ENCODE measurements at regions not wholly inside any gene's neighbourhood (a gene's known extent, or its start where the extent isn't known, plus 50 kb on each side); places are given as distances from the start of the nearest gene placed in this dataset.
"Not testable (repeated sequence)": the region's sequence is repeated elsewhere in the genome, so short reads cannot be mapped to it uniquely, and the experiment has no call there.

DNA sequence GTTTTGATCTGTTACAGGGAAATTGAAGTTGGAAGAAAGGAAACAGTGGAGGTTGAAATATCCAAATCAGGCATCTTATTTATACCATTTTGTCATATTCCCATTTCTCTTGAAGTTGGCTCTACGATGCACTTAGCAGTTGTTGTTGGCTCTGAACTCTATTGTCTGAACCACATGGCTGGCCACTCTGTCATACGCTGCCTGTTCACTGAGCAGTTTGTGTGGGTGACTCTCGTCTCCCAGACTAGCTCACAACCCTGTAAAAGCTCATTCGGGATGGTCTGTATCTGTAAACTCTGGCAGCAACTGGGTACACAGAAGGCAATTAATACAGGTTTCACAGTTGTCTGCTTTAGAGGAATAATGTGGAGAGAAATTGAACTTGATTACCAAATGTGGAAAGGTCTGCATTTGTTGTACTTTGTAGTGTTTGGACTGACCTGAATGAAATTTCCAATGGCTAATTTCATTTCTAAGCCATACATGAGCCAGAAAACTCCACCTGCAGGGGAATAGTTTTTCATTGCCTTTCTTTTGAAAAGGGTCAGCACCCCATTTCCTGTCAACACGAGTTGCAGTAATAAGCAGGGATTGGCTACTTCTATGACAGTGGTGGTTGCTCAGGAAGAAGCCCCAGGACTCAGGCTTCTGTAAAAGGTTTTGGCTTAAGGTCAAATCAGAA, 378.2 kb downstream of the OSR1 start:
- no peak for DNase-seq
- ATAC-seq (ENCODE audit: poor library complexity): peak; percentile 16
- intact Hi-C loops (cut with DNase I): no loop called here

GRCh38 chr2:18977409-18977808, 381.0 kb downstream of the OSR1 start:
- ATAC-seq (ENCODE audit: poor library complexity) (no peak), DNase-seq (no peak)
- intact Hi-C loops (cut with DNase I): no loop called here

- intact Hi-C loops (cut with DNase I): no loop called here
- DNase-seq (no peak), ATAC-seq (ENCODE audit: poor library complexity) (peak; percentile 71)
Observed at GRCh38 chr2:18976168-18976961, 382.1 kb downstream of the OSR1 start.

GRCh38 chr2:18975506-18976167, 382.8 kb downstream of the OSR1 start:
- ATAC-seq (ENCODE audit: poor library complexity) (peak; percentile 24), DNase-seq (no peak)
- intact Hi-C loops (cut with DNase I): no loop called here

GRCh38 chr2:18971628-18972027, 382.3 kb upstream of the NT5C1B start:
- DNase-seq (no peak), ATAC-seq (ENCODE audit: poor library complexity) (no peak)
- intact Hi-C loops (cut with DNase I): no loop called here

DNA sequence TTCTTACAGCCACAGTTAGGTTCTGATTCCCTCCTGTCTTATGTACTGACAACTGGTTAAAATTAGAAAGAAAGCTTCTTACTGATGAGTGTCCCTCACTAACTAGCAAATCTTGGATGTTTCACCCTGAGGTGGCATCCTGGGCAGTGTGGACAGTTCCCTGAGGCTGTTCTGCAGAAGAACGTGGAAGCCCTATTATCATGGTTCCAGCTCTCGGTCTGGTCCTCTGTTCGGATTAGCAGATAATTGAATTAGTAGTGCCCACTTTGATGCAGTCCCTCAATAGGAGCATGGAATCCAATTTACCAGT, 381.7 kb upstream of the NT5C1B start:
- ATAC-seq (ENCODE audit: poor library complexity) (no peak), DNase-seq (no peak)
- intact Hi-C loops (cut with DNase I): no loop called here

DNA sequence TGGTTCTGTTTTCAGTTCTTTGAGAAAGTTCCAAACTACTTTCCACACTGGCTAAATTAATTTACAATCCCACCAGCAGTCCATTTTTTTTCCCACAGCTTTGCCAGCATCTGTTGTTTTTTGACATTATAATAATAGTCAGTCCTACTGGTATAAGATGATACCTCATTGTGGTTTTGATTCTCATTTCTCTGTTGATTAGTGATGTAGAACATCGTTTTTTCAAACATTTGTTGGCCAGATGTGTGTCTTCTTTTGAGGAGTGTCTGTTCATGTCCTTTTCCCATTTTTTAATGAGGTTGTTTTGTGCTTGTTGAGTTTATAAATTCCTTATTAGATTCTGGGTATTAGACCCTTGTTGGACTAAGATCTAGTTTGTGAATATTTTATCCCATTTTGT, 376.8 kb upstream of the NT5C1B start:
- ATAC-seq (ENCODE audit: poor library complexity) (no peak), DNase-seq (no peak)
- intact Hi-C loops (cut with DNase I): no loop called here

- ATAC-seq (ENCODE audit: poor library complexity); DNase-seq; intact Hi-C loops (cut with DNase I): not testable (repeated sequence)
Observed at GRCh38 chr2:18963739-18964256, 374.4 kb upstream of the NT5C1B start.

- DNase-seq (peak; percentile 51), ATAC-seq (ENCODE audit: poor library complexity) (peak; percentile 55)
- intact Hi-C loops (cut with DNase I): no loop called here
Observed at GRCh38 chr2:18961991-18962421, 372.6 kb upstream of the NT5C1B start.

GRCh38 chr2:18959952-18960717, 370.8 kb upstream of the NT5C1B start:
- intact Hi-C loops (cut with DNase I): no loop called here
- DNase-seq (no peak), ATAC-seq (ENCODE audit: poor library complexity) (no peak)

DNA sequence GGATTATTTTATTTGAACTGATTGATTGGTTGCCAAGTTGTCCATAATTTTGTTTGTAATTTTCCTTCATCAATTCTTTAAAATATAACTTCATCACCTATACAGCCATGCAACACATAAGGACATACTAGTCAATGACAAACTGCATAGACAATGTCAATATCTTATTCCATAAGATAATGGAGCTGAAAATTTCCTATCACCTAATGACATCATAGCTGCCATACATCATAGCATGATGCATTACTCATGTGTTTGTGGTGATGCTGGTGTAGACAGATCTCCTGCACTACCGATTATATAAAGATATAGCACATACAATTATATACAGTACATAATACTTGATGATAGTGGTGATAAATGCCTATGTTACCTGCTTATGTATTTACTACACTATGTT, 369.8 kb upstream of the NT5C1B start:
- ATAC-seq (ENCODE audit: poor library complexity) (no peak), DNase-seq (no peak)
- intact Hi-C loops (cut with DNase I): no loop called here

- DNase-seq: no peak
- ATAC-seq (ENCODE audit: poor library complexity): no peak
Observed at GRCh38 chr2:18957909-18958308, 368.5 kb upstream of the NT5C1B start.

GRCh38 chr2:18950361-18950851, 361.0 kb upstream of the NT5C1B start:
- intact Hi-C loops (cut with DNase I): no loop called here
- ATAC-seq (ENCODE audit: poor library complexity) (peak; percentile 46), DNase-seq (no peak)

More at GRCh38 chr2:18957909-18958308, 368.5 kb upstream of the NT5C1B start:
- intact Hi-C loops (cut with DNase I): no loop called here

DNA sequence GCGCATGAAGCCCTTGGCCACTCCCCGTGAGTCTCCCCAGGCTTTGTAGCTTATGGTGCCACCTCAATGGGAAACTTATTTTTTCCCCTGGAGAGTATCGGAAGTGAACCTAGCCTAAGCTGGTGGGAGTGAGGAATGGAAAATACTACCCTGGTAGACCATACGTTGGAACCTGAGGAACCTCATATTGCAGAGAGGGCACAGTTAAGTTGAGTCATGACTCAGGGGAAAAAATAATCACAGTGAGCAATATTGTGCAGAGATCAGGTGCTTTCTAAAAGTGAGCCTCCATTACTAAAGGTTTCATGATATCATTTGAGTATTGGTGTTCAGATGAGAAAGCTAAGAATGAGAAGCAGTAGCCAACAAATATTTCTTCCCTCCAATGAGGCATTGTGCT, 360.5 kb upstream of the NT5C1B start:
- intact Hi-C loops (cut with DNase I): no loop called here
- ATAC-seq (ENCODE audit: poor library complexity) (no peak), DNase-seq (no peak)

GRCh38 chr2:18940184-18940583, 350.8 kb upstream of the NT5C1B start:
- intact Hi-C loops (cut with DNase I): no loop called here
- no peak for DNase-seq
- no peak for ATAC-seq (ENCODE audit: poor library complexity)

- intact Hi-C loops (cut with DNase I); ATAC-seq (ENCODE audit: poor library complexity); DNase-seq: not testable (repeated sequence)
Observed at GRCh38 chr2:18939740-18940139, 350.4 kb upstream of the NT5C1B start.

GRCh38 chr2:18934886-18935285, 345.5 kb upstream of the NT5C1B start:
- ATAC-seq (ENCODE audit: poor library complexity) (no peak), DNase-seq (no peak)
- intact Hi-C loops (cut with DNase I): no loop called here

DNA sequence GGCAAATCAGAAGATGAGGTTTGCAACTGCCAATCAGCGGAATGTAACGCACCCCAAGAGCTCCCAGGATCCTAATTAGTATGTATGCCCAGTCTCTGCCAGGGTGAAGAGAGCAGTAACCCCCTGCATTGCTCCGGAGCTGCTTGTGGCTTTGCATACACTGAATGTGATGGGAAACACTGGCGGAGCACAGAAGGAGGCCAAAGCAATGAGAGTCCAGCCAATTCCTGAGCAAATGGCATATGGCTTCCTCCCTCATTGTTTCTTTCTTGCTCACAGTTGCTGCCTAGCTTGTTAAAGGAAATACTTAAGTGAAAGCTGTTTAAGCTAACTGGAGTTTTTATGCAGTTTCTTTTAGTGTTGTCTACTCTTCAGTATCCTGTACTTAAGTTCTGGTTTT, 343.5 kb upstream of the NT5C1B start:
- intact Hi-C loops (cut with DNase I): no loop called here
- ATAC-seq (ENCODE audit: poor library complexity): no peak
- no peak for DNase-seq

DNA sequence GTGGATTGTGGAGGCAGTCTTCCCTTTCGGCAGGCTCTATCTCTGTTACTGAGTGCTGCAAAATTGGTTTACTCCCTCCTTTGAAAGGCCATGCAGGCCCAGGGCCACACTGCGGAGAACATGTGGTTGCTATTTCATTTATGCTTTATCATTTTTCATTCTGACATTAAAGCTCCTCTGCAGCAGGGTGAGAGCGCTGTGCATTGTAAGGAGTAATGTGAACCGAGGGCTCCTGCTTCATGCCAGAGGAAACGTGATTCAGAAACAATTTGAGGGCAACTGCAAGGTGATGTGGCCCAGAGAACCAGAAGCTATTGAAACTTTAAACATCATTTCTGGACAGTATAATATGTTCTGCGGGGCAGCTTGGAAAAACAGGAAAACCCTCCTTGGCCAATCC, 341.6 kb upstream of the NT5C1B start:
- DNase-seq: no peak
- intact Hi-C loops (cut with DNase I): no loop called here
- no peak for ATAC-seq (ENCODE audit: poor library complexity)

All from Right ventricle myocardium superior (tissue), 1 donor.